GM12878 (cell line): ENCODE measurements at regions not wholly inside any gene's neighbourhood (a gene's known extent, or its start where the extent isn't known, plus 50 kb on each side); places are given as distances from the start of the nearest gene placed in this dataset.

Experiments used
- ATAC-seq: fragments of 200-7000 bp; cut with Tn5 transposase; 3 replicates; pipeline ENCODE4 v1.9.1; 2020; ENCODE audit warnings: mild to moderate bottlenecking, moderate library complexity
- BruUV-seq: library from RNA; stranded (reverse); fragments of 400-500 nt; replicated peaks from 2 replicates; lab custom pipeline; 2021; lab: Mats Ljungman, UMichigan
- CTCF ChIA-PET: fragments of 300-600 bp; sonication (Branson Sonifier 250); formaldehyde crosslinking; extraction: SDS; loops from one replicate; lab custom pipeline; 2021; ENCODE audit warnings: inconsistent platforms; lab: Yijun Ruan, JAX
- POLR2A ChIA-PET: fragments of 350-600 bp; formaldehyde crosslinking; extraction: SDS; loops from one replicate; lab custom pipeline; 2021; ENCODE audit warnings: inconsistent platforms; lab: Charles Lee
- RAD21 ChIA-PET: fragments of 300-600 bp; sonication (Branson Sonifier 250); formaldehyde crosslinking; loops from one replicate; lab custom pipeline; 2023; ENCODE audit warnings: antibody characterized with exemption; ENCODE audit not compliant: unreplicated experiment; lab: Charles Lee
- SMC1A ChIA-PET: fragments of 300-600 bp; sonication (Branson Sonifier 250); formaldehyde crosslinking; loops from one replicate; lab custom pipeline; 2023; ENCODE audit not compliant: unreplicated experiment, uncharacterized antibody; lab: Charles Lee
- DNase-seq: peaks from one replicate; pipeline ENCODE4 v3.0.0-alpha.2; 2011; ENCODE audit warnings: low read depth, low spot score
- FAIRE-seq: peaks from 3 replicates; lab custom pipeline; 2011; peaks lifted over from hg19 to GRCh38; lab: Jason Lieb, UNC
- H2AFZ ChIP-seq: 2 replicates; pipeline ENCODE4 v1.6.0; 2011; ENCODE audit warnings: low read depth, low read length, control low read depth; ENCODE audit not compliant: control insufficient read depth
- H3K27ac ChIP-seq: 2 replicates; pipeline ENCODE4 v1.5.1; 2011; ENCODE audit warnings: control low read depth; ENCODE audit not compliant: control insufficient read depth, insufficient read depth
- H3K27me3 ChIP-seq, 2 experiments: replicated peaks in 1 of 2; 2 replicates each; pipeline versions ENCODE4 v1.6.0 to v1.6.1; 2011; ENCODE audit warnings: low read length in 1 of 2; ENCODE audit not compliant: control insufficient read depth in 2 of 2, insufficient read depth in 2 of 2
- H3K36me3 ChIP-seq, 2 experiments: 2 replicates each; pipeline ENCODE4 v1.5.1; 2011; ENCODE audit warnings: low read length in 1 of 2; ENCODE audit not compliant: control insufficient read depth in 2 of 2, insufficient read depth in 2 of 2
- H3K4me1 ChIP-seq: 2 replicates; pipeline ENCODE4 v1.6.1; 2011; ENCODE audit warnings: mild to moderate bottlenecking, low read length, moderate library complexity, mixed read lengths; ENCODE audit not compliant: control insufficient read depth, insufficient read depth
- H3K4me2 ChIP-seq: 2 replicates; pipeline ENCODE4 v1.6.0; 2011; ENCODE audit warnings: control low read depth; ENCODE audit not compliant: control insufficient read depth, insufficient read depth
- H3K4me3 ChIP-seq: fragments of 200-600 bp; sonication (generic); 2 replicates; pipeline ENCODE4 v1.5.1; 2016
- H3K79me2 ChIP-seq: 2 replicates; pipeline ENCODE4 v1.6.0; 2011; ENCODE audit warnings: low read length; ENCODE audit not compliant: control insufficient read depth, insufficient read depth
- H3K9ac ChIP-seq: 2 replicates; pipeline ENCODE4 v1.8.0; 2011; ENCODE audit warnings: low read length, control low read depth, mixed read lengths; ENCODE audit not compliant: control insufficient read depth, insufficient read depth
- H3K9me3 ChIP-seq: replicated peaks from 3 replicates; pipeline ENCODE4 v1.5.1; 2011; ENCODE audit warnings: mild to moderate bottlenecking, low read length; ENCODE audit not compliant: control insufficient read depth, insufficient read depth
- H4K20me1 ChIP-seq: 2 replicates; pipeline ENCODE4 v1.6.0; 2011; ENCODE audit not compliant: control insufficient read depth, insufficient read depth
- CBX3 ChIP-seq: fragments of 200-600 bp; sonication (generic); IDR thresholded peaks from 2 replicates; pipeline ENCODE4 v1.6.1; 2016; ENCODE audit warnings: low read depth, borderline replicate concordance
- EGR1 ChIP-seq, 2 experiments: IDR thresholded peaks; 1 replicate in 1 of 2; 2 replicates in 1 of 2; pipeline ENCODE4 v1.6.1; 2011 to 2012; ENCODE audit warnings: low read depth in 2 of 2, low read length in 2 of 2, borderline replicate concordance in 1 of 2, mild to moderate bottlenecking in 1 of 2, moderate library complexity in 1 of 2
- MEF2A ChIP-seq: IDR thresholded peaks from 2 replicates; pipeline ENCODE4 v1.6.1; 2011; ENCODE audit warnings: low read depth, mild to moderate bottlenecking, low read length, moderate library complexity; ENCODE audit not compliant: insufficient read depth
- NR2F1 ChIP-seq: fragments of 450-650 bp; conservative IDR thresholded peaks from 2 replicates; pipeline ENCODE4 v1.6.1; 2017; ENCODE audit warnings: mild to moderate bottlenecking
- ZNF217 ChIP-seq: fragments of 450-650 bp; IDR thresholded peaks from 2 replicates; pipeline ENCODE4 v1.6.1; 2017; ENCODE audit warnings: antibody characterized with exemption, mild to moderate bottlenecking
- ZNF622 ChIP-seq: fragments of 450-650 bp; IDR thresholded peaks from 2 replicates; pipeline ENCODE4 v1.6.1; 2017; ENCODE audit warnings: mild to moderate bottlenecking, inconsistent platforms
- in situ Hi-C: fragments of 300-500 bp; cut with MboI; formaldehyde crosslinking; loops from 9 replicates; pipeline ENCODE4 v1.14.3; 2018; ENCODE audit warnings: mixed read lengths
- intact Hi-C: fragments of 100-400 bp; cut with micrococcal nuclease; formaldehyde crosslinking; loops from one replicate; pipeline ENCODE4 v1.14.2; 2022; ENCODE audit not compliant: unreplicated experiment
- TF ChIP-seq, protein P1 (sequence below): fragments of 450-650 bp; formaldehyde crosslinking; IDR thresholded peaks from 2 replicates; pipeline ENCODE4 v1.5.0; 2022; ENCODE audit warnings: mild to moderate bottlenecking, missing genetic modification characterization
- TF ChIP-seq, protein P2 (sequence below): IDR thresholded peaks from 2 replicates; pipeline ENCODE4 v1.6.1; 2012; ENCODE audit warnings: low read length, inconsistent platforms
- TF ChIP-seq, protein P3 (sequence below): fragments of 450-650 bp; IDR thresholded peaks from 2 replicates; pipeline ENCODE4 v1.6.1; 2017; ENCODE audit warnings: antibody characterized with exemption, mild to moderate bottlenecking, moderate library complexity

DNA sequence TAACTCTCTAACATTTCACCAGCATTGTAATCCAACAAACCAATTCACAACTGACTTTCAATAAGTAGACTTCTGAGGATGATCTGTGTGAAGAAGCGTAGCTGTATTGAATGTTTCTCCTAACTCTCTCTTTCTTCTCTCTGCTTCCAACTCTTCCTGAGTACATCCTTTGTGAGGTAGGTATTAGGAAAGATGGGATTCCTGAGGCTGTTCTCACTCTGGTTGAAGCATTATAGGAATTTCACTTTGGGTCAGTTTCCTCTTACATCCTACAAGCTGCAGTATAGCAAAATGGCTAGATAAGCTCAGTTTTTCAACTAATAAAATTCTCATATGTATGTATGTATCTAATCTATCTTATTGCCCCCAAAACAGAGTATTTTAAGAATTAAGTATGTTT, 702.8 kb downstream of the CETN3 start (continued):
- TF ChIP-seq, protein P1, sequence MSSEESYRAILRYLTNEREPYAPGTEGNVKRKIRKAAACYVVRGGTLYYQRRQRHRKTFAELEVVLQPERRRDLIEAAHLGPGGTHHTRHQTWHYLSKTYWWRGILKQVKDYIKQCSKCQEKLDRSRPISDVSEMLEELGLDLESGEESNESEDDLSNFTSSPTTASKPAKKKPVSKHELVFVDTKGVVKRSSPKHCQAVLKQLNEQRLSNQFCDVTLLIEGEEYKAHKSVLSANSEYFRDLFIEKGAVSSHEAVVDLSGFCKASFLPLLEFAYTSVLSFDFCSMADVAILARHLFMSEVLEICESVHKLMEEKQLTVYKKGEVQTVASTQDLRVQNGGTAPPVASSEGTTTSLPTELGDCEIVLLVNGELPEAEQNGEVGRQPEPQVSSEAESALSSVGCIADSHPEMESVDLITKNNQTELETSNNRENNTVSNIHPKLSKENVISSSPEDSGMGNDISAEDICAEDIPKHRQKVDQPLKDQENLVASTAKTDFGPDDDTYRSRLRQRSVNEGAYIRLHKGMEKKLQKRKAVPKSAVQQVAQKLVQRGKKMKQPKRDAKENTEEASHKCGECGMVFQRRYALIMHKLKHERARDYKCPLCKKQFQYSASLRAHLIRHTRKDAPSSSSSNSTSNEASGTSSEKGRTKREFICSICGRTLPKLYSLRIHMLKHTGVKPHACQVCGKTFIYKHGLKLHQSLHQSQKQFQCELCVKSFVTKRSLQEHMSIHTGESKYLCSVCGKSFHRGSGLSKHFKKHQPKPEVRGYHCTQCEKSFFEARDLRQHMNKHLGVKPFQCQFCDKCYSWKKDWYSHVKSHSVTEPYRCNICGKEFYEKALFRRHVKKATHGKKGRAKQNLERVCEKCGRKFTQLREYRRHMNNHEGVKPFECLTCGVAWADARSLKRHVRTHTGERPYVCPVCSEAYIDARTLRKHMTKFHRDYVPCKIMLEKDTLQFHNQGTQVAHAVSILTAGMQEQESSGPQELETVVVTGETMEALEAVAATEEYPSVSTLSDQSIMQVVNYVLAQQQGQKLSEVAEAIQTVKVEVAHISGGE (CRISPR knock-in tag), result no peak
- TF ChIP-seq, all 136 proteins: peak for 0

DNA sequence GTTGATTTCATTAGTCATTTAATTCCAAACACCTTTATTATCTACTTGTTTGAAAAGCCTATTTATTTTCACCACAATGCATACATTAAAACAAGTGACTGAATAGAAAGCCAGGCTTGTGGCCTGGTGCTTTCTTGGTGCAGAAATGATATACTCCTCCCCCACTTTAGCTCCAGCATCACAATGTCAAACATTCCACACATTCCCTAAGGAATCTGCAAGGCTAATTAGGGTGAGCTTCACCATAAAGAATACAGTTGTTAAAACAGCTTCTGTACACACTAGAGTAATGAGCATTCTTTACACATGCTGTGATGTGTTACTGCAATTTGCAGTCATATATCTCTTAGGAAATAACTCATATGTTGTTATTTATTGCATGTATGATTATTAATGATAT, 705.7 kb downstream of the CETN3 start:
- Histone ChIP-seq H3K27ac (no peak overlapping the region), H3K27me3 (no peaks in the 10 kb centered on the region), H3K36me3 (no peaks in the 10 kb centered on the region), H3K4me3 (no peak overlapping the region), H3K9ac (no peak overlapping the region), H3K4me1 (no peaks in the 10 kb centered on the region), H3K79me2 (no peaks in the 10 kb centered on the region), H3K9me3 (peaks cover 2% of the 10 kb centered on the region; the same call in 2 of the 3 replicates), H3K4me2 (no peak overlapping the region), H4K20me1 (no peaks in the 10 kb centered on the region), H2AFZ (no peak overlapping the region)
- FAIRE-seq (no peak), DNase-seq (no peak), ATAC-seq (no peak)
- intact Hi-C loops (no loop called here), in situ Hi-C loops (no loop called here)
- no TSS peak for BruUV-seq
- TF ChIP-seq EGR1 (IDR thresholded peaks at IDR 0.05; ENCODE audit: borderline replicate concordance in 1 of 2, low read depth in 2 of 2, low read length in 2 of 2) (no peak), ZNF622 (no peak), NR2F1 (no peak), CBX3 (no peak), MEF2A (no peak), ZNF217 (no peak)
- TF ChIP-seq, protein P2, sequence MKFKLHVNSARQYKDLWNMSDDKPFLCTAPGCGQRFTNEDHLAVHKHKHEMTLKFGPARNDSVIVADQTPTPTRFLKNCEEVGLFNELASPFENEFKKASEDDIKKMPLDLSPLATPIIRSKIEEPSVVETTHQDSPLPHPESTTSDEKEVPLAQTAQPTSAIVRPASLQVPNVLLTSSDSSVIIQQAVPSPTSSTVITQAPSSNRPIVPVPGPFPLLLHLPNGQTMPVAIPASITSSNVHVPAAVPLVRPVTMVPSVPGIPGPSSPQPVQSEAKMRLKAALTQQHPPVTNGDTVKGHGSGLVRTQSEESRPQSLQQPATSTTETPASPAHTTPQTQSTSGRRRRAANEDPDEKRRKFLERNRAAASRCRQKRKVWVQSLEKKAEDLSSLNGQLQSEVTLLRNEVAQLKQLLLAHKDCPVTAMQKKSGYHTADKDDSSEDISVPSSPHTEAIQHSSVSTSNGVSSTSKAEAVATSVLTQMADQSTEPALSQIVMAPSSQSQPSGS, result no peak
- TF ChIP-seq, protein P3, sequence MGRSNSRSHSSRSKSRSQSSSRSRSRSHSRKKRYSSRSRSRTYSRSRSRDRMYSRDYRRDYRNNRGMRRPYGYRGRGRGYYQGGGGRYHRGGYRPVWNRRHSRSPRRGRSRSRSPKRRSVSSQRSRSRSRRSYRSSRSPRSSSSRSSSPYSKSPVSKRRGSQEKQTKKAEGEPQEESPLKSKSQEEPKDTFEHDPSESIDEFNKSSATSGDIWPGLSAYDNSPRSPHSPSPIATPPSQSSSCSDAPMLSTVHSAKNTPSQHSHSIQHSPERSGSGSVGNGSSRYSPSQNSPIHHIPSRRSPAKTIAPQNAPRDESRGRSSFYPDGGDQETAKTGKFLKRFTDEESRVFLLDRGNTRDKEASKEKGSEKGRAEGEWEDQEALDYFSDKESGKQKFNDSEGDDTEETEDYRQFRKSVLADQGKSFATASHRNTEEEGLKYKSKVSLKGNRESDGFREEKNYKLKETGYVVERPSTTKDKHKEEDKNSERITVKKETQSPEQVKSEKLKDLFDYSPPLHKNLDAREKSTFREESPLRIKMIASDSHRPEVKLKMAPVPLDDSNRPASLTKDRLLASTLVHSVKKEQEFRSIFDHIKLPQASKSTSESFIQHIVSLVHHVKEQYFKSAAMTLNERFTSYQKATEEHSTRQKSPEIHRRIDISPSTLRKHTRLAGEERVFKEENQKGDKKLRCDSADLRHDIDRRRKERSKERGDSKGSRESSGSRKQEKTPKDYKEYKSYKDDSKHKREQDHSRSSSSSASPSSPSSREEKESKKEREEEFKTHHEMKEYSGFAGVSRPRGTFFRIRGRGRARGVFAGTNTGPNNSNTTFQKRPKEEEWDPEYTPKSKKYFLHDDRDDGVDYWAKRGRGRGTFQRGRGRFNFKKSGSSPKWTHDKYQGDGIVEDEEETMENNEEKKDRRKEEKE, result no peak
- ChIA-PET POLR2A (interaction anchor here (1.1 kb wide), 1 partner anchor 9 kb away, joined by 5 read pairs; no protein-coding TSS in a partner anchor), RAD21 (interaction anchor here (0.5 to 0.8 kb wide), 2 partner anchors 26 to 225 kb away, joined by 3 read pairs; no protein-coding TSS in a partner anchor), SMC1A (interaction anchor here (0.7 to 1.6 kb wide), 7 partner anchors 9 to 224 kb away, joined by 3 to 9 read pairs (median 3); no protein-coding TSS in a partner anchor), CTCF (interaction anchor here (1.0 to 1.5 kb wide), 2 partner anchors 9 to 10 kb away, joined by 3 read pairs; no protein-coding TSS in a partner anchor)
